Heart right ventricle (tissue), 16 donors: ENCODE measurements at regions not wholly inside any gene's neighbourhood (a gene's known extent, or its start where the extent isn't known, plus 50 kb on each side); places are given as distances from the start of the nearest gene placed in this dataset.

ENCODE experiments used
- ATAC-seq, 8 donors: fragments of 200-7000 bp; cut with Tn5 transposase; one replicate each; pipeline ENCODE4 v1.9.1; 2020; ENCODE audit warnings: mild to moderate bottlenecking in 8 of 8, moderate library complexity in 8 of 8, moderate number of reproducible peaks in 1 of 8
- DNase-seq, 2 donors: peaks; one replicate each; pipeline ENCODE4 v3.0.0-alpha.2; 2020
- H3K27ac ChIP-seq, 10 donors: fragments of 200-600 bp; sonication (generic) in 2 of 10; one replicate each; pipeline versions ENCODE4 v1.5.0 to v1.8.0; 2020 to 2022; ENCODE audit warnings: mild to moderate bottlenecking in 3 of 10
- H3K27me3 ChIP-seq, 7 donors: fragments of 200-600 bp; one replicate each; pipeline ENCODE4 v1.8.0; 2021 to 2022; ENCODE audit warnings: mild to moderate bottlenecking in 2 of 7
- H3K36me3 ChIP-seq, 9 donors: fragments of 200-600 bp; sonication (generic) in 1 of 9; one replicate each; pipeline versions ENCODE4 v1.5.0 to v1.8.0; 2020 to 2022; ENCODE audit warnings: mild to moderate bottlenecking in 2 of 9
- H3K4me1 ChIP-seq, 9 donors: fragments of 200-600 bp; sonication (generic) in 1 of 9; one replicate each; pipeline versions ENCODE4 v1.5.0 to v1.8.0; 2020 to 2022; ENCODE audit warnings: mild to moderate bottlenecking in 4 of 9
- H3K4me3 ChIP-seq, 10 donors: fragments of 200-600 bp; sonication (generic) in 2 of 10; one replicate each; pipeline versions ENCODE4 v1.5.0 to v1.8.0; 2020 to 2022; ENCODE audit warnings: mild to moderate bottlenecking in 7 of 10, moderate library complexity in 2 of 10
- H3K9me3 ChIP-seq, 11 donors: fragments of 200-600 bp in 10 of 11; sonication (generic) in 2 of 11; one replicate each; pipeline versions ENCODE4 v1.5.0 to v1.8.0; 2013 to 2022; ENCODE audit warnings: mild to moderate bottlenecking in 2 of 11, control low read depth in 1 of 11, moderate library complexity in 1 of 11
- WGBS, 2 donors: extraction: QIAGEN DNeasy Blood & Tissue Kit; methylation state at CpG; one replicate each; pipeline ENCODE4 v1.1.7; 2013; ENCODE audit warnings: inconsistent platforms in 1 of 2; 5-methylcytosine and 5-hydroxymethylcytosine counted together
- intact Hi-C, 10 donors: fragments of 100-400 bp; cut with DNase I; formaldehyde crosslinking; loops; one replicate each; pipeline versions ENCODE4 v1.11.1 to v1.14.2; 2022
- TF ChIP-seq, protein P1 (sequence below), 9 donors: fragments of 200-600 bp; sonication (generic) in 2 of 9; IDR thresholded peaks; one replicate each; pipeline versions ENCODE4 v1.5.0 to v1.8.0; 2021 to 2022; ENCODE audit warnings: antibody characterized with exemption in 9 of 9, mild to moderate bottlenecking in 5 of 9, moderate library complexity in 1 of 9
- donor health status: Arrhythmogenic right ventricular cardiomyopathy.
- donor health status: ischemic (EF 13 %, LVEDD 7.1; RV severe dilation, severe dysfunction).
- donor health status: healthy with polysubstance abuse.
- donor health status: DM: no; HTN: yes; CAD: no.
- donor health status: DM: no; HTN: no; CAD: no.
- donor health status: ischemic (EF 25% LVEDD 6.9; RV normal size, moderate dysfunction).
- donor health status: ischemic (EF 25% LVEDD 5.7; RV mildly dilated, moderate dysfunction).
- donor health status: healthy.
- donor health status: DM: yes; HTN: yes; CAD: no.
- donor health status: Ischemic cardiomyopathy.
- donor health status: ischemic (EF 35%, LVEDD 5.7; RV mildly dilated, moderate dysfunction).
- donor health status: nonischemic (EF 11% LVEDD 7.7; RV severe dilation, severe dysfunction).
- donor health status: DM: yes; HTN: yes; CAD: no.
- donor health status: PGD.
- donor health status: ischemic (EF 29% LVEDD 5.4; RV normal size, mild dysfunction).
- donor health status: nonischemic (EF 23%, LVEDD 6.1; RV moderate dilation, normal function).

DNA sequence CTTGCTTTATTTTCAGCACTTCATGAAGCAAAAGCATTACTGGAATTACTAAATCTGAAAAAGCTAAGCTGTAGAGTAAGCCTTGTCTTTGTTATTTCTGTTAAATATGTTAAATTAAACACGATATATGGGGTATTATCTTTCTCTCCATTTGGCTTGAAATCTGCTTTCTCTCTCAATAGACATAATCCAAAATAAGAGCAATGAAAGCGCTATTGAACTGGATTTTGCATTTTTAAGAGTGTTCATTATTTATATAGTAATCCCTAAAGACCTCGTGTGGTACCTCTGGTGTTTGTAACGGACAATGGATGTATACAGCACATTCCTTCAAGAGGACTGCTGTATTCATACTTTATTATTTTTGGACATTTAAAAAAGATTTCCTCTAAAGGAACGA is 91.5 kb upstream of the KCNE2 start:
- H3K27ac ChIP-seq = no peak overlapping the region
- intact Hi-C loops = no loop called here
- H3K4me3 ChIP-seq = no peak overlapping the region
- H3K27me3 ChIP-seq = no peaks in the 10 kb centered on the region
- no peak for ATAC-seq
- H3K4me1 ChIP-seq = peaks cover 0 to 6% (median 0%) of the 10 kb centered on the region in 9 donors
- 91 to 93% methylated on average over 5 of the region's 5 CpGs for WGBS, 2 donors
- DNase-seq = no peak
- no peaks in the 10 kb centered on the region for H3K36me3 ChIP-seq
- TF ChIP-seq, protein P1, sequence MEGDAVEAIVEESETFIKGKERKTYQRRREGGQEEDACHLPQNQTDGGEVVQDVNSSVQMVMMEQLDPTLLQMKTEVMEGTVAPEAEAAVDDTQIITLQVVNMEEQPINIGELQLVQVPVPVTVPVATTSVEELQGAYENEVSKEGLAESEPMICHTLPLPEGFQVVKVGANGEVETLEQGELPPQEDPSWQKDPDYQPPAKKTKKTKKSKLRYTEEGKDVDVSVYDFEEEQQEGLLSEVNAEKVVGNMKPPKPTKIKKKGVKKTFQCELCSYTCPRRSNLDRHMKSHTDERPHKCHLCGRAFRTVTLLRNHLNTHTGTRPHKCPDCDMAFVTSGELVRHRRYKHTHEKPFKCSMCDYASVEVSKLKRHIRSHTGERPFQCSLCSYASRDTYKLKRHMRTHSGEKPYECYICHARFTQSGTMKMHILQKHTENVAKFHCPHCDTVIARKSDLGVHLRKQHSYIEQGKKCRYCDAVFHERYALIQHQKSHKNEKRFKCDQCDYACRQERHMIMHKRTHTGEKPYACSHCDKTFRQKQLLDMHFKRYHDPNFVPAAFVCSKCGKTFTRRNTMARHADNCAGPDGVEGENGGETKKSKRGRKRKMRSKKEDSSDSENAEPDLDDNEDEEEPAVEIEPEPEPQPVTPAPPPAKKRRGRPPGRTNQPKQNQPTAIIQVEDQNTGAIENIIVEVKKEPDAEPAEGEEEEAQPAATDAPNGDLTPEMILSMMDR (IDR thresholded peaks at IDR 0.05) = no peak
- H3K9me3 ChIP-seq = no peaks in the 10 kb centered on the region

DNA sequence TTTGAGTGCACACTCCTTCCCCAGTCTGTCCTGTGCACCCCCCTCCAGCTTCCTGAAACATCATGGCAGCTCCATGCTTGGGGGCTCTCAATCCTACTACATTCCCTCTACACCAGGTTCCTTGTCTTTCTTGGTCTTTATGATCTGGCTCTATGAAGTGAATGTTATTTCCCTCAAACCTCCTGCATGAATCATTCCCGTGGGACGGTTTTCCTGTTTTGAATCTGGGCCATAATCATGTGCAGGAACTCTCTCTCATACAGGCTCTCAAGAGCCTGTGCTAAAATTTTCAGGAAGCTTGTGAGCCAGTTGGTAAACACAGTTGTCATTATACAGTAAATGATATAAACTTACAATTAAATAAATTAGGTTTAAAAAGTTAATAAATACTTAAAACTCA is 89.8 kb upstream of the KCNE2 start:
- DNase-seq = no peak
- H3K27me3 ChIP-seq = no peaks in the 10 kb centered on the region
- no peaks in the 10 kb centered on the region for H3K9me3 ChIP-seq
- no peaks in the 10 kb centered on the region for H3K36me3 ChIP-seq
- intact Hi-C loops = no loop called here
- TF ChIP-seq, protein P1 (IDR thresholded peaks at IDR 0.05) = no peak
- no peak overlapping the region for H3K4me3 ChIP-seq
- ATAC-seq = no peak
- no peak overlapping the region for H3K27ac ChIP-seq
- peaks cover 0 to 6% (median 0%) of the 10 kb centered on the region in 9 donors for H3K4me1 ChIP-seq
- WGBS, 2 donors = 34 to 51% methylated on average over 2 of the region's 2 CpGs

DNA sequence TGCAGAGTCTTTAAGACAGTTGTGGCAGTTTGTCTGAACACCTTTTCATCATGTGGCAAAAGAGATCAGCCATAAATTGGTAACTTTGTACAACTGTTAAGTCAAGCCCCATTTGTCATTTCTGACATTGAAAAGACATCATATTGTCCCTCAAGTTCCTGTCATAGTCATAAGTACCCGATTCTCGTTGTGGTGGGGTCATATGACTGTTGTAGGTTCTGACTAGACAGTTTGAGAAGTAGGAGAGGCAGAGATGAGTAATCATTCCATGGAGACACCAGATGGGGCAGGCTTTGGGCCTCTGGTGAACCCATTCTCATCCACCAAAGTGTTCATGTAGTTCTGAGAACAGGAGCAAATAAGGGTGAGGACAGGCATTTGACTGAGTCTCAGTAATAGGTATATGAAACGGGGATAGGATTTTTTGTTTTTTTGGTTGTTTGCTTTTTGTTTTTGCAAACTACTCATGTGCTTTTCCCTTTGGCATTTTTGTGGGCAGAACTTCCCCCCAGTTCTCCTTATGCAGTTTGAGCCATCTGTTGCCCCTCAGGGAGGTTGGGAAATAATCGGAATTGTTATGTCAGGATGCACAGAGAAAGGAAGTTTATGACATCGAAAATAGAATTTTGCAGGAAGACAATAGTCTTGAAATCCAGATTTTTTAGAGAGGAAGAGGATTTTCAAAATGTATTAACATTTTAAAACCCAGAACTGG is 86.9 kb upstream of the KCNE2 start:
- no peak for ATAC-seq
- Histone ChIP-seq H3K4me1 (peaks cover 0 to 21% (median 6%) of the 10 kb centered on the region in 9 donors), H3K27me3 (no peaks in the 10 kb centered on the region), H3K36me3 (no peaks in the 10 kb centered on the region), H3K4me3 (no peak overlapping the region), H3K27ac (no peak overlapping the region), H3K9me3 (no peaks in the 10 kb centered on the region)
- no peak for DNase-seq
- TF ChIP-seq, protein P1 (IDR thresholded peaks at IDR 0.05) = no peak
- intact Hi-C loops = no loop called here
- WGBS, 2 donors = 70 to 73% methylated on average over 5 of the region's 5 CpGs

DNA sequence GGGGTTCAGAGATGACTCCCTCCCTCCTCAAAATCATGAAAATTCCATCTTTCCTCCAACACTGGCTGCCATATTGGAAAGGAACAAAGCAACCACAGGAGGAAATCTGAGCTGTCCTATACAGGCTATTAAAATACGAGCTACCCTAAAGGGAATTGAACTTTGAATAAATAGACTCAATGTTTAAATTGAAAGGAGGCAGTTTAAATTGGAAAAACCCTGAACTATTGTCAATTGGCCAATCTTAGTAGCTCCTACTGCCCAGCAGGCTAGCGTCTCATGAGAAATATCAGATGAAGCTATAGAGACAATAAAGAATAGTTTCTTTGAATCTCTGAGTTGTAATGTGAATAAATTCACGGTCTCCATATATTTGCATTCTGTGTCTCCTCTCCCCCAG is 85.4 kb upstream of the KCNE2 start:
- WGBS, 2 donors = 93 to 96% methylated on average over 3 of the region's 3 CpGs
- Histone ChIP-seq H3K27ac (no peak overlapping the region), H3K27me3 (no peaks in the 10 kb centered on the region), H3K4me1 (peaks cover 0 to 21% (median 8%) of the 10 kb centered on the region in 9 donors), H3K36me3 (no peaks in the 10 kb centered on the region), H3K9me3 (no peaks in the 10 kb centered on the region), H3K4me3 (no peak overlapping the region)
- intact Hi-C loops = no loop called here
- TF ChIP-seq, protein P1 (IDR thresholded peaks at IDR 0.05) = no peak
- ATAC-seq (no peak), DNase-seq (no peak)
